Activated naive CD8-positive, alpha-beta T cell treated with anti-CD3 and anti-CD28 coated beads, Interleukin-2, amount 50 U/mL, for 16 hours (primary cell): ENCODE measurements at regions not wholly inside any gene's neighbourhood (a gene's known extent, or its start where the extent isn't known, plus 50 kb on each side); places are given as distances from the start of the nearest gene placed in this dataset.
A peak's percentile ranks its signal among the peaks of the same experiment; 100 is the strongest.

Experiments used
- DNase-seq: peaks from one replicate; pipeline ENCODE4 v3.0.0-alpha.2; 2020; ENCODE audit warnings: low read depth, low spot score

DNA sequence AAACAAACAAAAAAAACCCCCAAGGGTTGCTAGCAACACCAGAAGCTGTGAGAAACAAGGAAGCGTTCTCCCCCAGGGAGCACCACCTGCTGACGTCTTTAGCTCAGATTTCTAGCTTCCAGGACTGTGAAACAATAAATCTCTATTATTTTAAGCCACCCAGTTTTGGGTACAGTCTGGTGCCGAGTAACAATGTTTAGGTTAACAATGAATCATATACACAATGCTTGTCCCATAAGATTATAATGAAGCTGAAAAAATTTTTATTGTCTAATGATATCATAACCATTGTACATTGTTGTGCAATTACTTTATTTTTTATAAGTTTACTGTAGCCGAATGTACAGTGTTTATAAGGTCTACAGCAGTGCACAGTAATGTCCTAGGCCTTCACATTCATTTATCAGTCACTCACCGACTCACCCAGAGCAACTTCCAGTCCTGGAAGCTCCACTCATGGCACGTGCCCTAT lies 72.1 kb upstream of the CAB39 start:
- no peak for DNase-seq

DNA sequence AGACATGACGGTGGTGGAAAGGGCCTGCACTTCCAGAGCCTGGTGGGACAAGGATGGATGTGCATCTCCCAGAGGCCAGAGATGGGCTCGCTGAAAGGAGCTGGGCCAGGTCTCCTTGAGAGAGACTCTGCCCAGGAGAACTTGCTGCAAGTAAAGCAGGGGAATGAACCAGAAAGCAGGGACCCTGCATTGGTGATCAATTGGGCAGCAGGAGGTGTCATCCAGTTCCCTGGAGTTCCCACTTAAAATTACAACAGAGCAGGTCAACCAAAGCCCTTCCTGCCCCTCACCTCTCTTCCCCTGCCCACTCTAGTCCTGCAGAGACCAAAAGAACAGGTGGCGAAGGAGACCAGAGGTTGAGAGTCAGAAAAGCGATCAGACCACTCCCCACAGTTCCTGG lies 69.7 kb upstream of the CAB39 start:
- DNase-seq, result no peak

DNA sequence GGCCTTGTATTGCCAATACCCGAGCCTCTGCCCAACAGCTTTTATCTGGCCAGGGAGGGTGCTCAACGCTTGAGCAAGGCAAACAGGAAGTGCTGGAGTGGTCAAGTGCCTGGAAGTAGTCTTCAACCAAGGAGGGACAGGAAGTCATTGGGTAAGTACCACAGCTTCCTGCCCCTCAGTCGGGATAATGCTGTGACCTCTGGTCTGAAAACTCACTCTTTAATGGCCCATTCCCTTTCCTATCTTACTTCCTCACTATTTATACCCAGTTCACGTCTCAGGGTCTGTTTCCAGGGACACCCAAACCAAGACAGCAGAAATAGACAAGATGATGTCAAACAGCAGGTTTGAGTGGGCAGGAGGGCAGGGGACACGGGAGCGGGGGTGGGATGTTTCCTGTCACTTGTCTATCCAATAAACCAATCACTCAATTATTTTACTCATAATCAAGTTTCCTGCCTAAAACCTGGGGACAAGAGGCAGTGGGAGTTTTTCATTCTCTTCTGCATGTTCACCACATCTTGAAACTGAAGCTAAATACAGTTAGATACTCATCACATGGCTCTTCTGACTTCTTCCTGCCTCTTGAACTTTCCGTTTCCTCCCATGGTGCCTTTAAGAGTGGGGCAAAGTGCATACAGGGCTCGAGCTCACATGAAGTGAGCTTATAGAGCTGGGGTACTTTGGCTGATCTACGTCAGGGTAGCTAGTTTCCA lies 68.9 kb upstream of the CAB39 start:
- peak; percentile 45 for DNase-seq

DNA sequence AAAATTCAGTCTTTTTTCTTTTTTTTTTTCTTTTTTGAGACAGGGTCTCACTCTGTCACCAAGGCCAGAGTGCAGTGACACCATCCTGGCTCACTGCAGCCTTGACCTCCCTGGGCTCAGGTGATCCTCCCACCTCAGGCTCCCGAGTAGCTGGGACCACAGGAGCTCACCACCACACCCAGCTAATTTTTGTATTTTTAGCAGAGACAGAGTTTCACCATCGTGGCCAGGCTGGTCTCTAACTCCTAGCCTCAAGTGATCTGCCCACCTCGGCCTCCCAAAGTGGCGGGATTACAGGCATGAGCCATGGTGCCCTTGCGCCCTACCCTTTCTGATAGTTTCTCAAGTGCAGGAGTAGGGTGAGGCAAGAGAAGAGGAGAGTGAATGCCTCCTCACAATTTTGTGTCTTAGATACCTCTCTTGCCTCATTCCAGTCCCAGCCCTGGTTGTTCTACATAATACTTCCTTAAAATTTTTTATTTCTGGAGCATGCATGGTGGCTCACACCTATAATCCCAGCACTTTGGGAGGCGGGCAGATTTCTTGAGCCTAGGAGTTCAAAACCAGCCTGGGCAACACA lies 68.2 kb upstream of the CAB39 start:
- DNase-seq, result no peak

DNA sequence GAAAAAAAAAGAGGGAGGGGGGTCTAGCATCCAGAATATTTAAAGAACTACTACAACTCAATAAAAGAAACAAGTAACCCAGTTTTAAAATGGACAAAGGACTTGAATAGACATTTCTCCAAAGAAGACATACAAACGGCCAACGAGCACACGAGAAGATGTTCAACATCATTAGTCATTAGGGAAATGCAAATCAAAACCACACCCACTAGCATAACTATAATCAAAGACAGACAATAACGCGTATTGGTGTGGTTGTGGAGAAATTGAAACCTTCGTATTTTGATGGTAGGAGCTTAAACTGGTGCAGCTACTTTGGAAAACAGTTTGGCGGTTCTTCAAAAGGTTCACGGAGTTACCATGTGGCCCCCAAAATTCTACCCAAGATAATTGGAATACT lies 64.3 kb upstream of the CAB39 start:
- no peak for DNase-seq

DNA sequence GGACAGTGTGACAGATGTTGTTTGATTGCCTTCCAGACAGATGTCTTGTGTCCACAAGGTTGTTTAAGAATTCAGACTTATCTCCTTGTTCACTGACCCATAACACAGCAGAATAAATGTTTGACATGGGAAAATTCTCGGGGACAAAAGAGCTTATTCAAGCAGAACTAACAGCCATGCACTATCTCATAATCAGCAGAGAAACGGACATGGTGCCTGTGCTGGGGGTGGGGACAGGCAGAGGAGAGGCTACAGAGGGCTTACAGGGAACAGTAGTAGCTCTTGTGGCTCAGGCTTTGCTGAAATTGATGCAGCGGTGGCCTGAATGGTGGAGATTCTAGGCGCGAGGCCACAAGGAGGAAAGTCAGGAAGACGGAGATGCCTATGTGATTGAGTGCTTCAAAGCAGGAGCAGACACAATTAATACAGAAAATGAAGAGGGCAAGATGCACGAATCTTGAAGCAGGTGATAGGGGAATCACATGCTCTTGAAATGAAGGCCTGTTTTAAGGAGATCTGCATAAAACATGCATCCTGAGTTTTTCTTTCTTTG lies 62.0 kb upstream of the CAB39 start:
- DNase-seq, result no peak

DNA sequence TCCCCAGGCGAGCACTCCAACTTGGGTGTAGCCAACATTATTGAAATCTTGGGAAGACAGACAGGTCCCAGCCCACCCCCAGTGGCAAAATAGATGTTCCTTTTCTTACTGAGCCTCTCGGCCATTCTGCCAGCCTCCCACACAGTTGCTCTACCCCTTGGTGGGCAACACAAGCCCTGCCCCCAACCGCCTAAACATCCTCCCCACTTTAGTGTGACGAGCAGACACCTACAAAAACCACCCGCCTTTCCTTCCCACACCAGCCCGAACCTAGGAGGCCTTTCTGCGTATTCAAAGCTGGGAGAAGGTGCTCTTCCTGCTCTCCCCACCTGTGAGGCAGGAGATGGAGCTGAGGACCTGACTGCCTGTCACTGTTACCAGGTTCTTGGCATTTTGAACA lies 58.6 kb upstream of the CAB39 start:
- DNase-seq, result no peak

DNA sequence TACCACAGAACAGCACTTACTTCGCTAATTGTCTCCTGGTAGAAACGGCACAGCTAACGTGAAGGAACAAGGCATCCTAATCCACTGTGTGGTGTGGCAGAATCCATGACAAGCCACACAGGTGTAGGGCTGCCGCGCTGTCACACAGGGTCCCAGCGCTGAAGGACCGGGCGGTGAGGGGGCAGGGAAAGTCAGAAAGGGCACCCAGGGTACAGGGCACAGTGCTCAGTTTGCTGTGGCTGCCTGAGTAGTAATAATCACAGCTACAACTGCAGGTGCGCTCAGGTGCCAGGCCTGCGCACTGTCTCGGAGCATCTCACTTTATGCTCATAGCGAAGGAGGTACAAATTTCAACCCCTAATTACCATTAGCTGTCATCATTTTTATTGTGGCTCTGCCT lies 55.2 kb upstream of the CAB39 start:
- no peak for DNase-seq

DNA sequence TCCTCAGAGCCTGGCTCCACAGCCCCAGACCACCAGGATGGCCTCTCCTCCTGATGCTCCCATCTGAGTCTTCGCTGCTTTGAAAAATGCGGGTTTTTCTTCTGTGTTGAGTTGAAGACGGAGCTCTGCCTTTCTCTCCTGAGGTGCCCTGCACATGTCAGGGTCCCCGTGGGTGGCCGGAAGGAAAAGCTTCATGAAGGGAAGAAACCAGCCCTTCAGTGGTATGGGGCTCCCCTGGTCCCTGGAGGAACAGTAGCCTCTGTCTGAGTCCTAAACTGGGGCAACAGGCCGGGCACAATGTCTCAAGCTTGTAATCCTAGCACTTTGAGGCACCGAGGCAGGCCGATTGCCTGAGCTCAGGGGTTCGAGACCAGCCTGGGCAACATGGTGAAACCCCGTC lies 54.7 kb upstream of the CAB39 start:
- no peak for DNase-seq

DNA sequence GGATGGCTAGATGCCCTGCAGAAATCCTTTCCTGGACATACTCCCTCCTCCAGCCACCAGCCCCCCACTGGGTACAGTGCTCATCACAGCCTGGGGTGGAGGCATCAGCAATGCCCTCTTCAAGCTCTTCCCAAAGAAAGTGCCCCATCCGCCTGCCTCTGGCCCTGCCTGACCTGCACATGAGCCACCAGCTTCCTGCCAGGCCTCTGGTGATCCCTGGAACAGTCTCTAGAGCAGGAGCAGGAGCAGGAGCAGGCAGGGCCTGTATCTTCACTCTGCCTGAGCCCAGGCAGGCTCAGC lies 54.1 kb upstream of the CAB39 start:
- no peak for DNase-seq

DNA sequence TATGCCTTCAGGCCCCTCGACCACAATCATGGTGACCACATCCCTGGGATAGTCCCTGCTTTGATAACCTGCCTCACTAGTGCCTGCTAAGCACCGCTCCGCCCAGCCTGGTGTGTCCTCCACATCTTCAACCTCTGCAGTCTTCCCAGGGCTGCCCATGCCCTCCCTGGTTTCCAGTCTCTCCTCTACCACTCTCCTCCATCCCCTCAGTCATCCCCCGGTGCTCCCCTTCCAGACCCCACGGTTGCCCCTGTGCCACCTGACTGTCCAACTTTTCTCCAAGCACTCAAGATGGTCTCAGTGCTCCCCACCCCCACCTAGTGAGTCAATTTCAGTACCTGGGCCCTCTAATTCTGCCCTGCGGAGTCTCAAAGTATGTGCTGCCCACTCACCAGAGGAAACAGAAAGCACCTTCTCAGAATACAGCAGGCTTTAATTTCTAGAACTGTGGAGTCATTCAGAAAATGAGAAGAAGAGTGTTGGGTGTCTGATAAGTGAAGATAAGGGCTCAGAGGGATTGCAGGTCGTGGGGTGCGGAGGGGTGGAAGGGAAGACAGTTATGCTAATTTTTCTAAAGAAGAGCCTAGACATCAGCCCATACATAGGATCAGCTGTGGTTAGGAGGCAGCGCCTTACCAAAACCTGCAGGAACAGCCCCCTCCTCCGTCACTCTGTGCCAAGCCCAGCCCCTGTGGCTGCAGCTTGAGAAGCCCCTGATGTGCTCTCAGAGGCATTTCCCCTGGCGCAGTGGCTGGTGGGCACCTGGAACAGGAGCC lies 53.6 kb upstream of the CAB39 start:
- peak; percentile 54 for DNase-seq

DNA sequence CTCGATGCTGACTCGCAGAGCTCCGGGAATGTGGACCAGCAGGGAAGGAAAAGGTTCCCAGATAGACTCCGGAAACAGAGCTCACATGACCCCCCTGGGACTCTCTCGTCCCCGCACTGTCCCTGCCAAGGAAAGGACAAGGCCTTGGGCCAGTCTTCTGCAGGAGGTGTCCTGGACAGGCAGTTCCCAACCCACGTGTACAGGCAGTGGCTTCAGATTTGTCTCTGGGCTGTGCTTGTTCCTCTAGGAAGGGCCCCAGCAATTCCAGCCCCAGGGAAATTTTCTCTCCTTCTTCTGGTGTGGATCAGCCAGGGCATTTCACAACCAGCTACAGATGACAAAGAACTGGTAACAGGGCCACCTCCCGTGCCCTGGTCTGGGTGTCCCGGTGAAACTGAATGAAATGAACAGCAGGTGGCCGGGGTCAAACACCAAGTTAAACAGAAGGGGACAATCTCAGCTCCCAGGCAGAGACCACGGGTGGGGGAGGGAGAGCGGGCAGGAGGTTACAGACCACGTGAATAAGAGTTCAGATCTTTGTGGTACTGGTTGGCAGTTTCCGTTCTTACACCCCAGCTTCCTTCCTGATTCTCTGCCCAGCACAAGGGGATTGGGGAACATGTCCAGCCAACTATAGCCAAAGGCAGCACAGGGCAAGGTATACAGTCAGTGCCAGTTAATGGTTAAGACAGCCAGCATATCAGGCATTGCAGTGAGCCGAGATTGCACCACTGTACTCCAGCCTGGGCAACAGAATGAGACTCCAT lies 52.2 kb upstream of the CAB39 start:
- no peak for DNase-seq

DNA sequence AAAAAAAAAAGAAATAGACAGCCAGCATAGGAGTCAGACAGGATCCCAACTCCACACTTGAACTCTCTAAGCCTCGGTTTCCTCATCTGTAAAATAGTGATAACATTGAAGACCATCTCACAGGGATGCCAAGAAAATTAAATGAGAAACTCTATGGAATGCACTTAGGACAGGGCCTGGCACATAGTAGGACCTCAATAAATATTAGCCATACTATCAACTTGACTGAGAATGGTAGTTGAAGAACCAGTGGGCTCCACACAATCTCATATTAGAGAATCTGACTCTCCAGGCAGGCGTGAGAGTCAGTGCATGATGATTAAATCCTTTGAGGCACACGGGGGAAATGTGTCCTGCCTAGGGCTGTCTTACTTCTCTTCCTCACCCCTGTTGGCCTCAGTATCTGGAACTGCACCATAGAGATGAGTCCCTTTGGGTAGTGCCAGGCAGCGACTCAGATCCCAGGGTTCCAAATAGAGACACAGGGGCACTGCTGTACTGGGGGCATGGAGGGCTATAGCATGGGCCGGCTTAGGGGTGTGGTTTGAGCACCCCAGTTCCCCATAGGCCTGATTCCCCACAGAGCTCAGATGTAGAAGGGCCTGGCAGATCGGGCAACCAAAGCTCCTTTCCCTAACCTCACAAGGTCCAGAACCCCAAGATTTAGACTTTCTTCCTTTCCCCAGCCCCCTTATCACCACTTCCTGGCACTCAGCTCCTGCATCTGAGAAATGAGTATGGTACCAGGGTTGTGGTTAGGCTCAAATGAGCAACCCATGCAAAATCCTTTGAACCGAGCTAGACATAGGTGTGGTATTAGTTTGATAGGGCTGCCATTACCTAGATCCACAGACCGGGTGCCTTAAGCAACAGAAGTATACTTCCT lies 51.3 kb upstream of the CAB39 start:
- DNase-seq, result peak; percentile 8
